ENCODE measurements at regions not wholly inside any gene's neighbourhood (a gene's known extent, or its start where the extent isn't known, plus 50 kb on each side); places are given as distances from the start of the nearest gene placed in this dataset.
"Not testable (repeated sequence)": the region's sequence is repeated elsewhere in the genome, so short reads cannot be mapped to it uniquely, and the experiment has no call there.

- no peaks in the 10 kb centered on the region for H3K9me3 ChIP-seq (ENCODE audit: control insufficient read depth, low read depth, low read length)
- no peaks in the 10 kb centered on the region for H3K4me1 ChIP-seq (ENCODE audit: control insufficient read depth, insufficient read depth, low read length)
- H3K4me3 ChIP-seq (ENCODE audit: low read length) = no peak overlapping the region
- H3K27me3 ChIP-seq (ENCODE audit: control insufficient read depth, insufficient read depth, low read length) = no peaks in the 10 kb centered on the region
- no peak overlapping the region for H3K27ac ChIP-seq (ENCODE audit: low read length)
- DNase-seq = no peak
- H3K36me3 ChIP-seq (ENCODE audit: control insufficient read depth, insufficient read depth, low read length) = no peaks in the 10 kb centered on the region
Measured at GRCh38 chr13:81078048-81078447, 737.1 kb upstream of the SPRY2 start.

GRCh38 chr13:81069822-81070221 is 728.9 kb upstream of the SPRY2 start:
- not testable (repeated sequence) for H3K27me3 ChIP-seq (ENCODE audit: control insufficient read depth, insufficient read depth, low read length); H3K4me3 ChIP-seq (ENCODE audit: low read length); H3K4me1 ChIP-seq (ENCODE audit: control insufficient read depth, insufficient read depth, low read length); H3K27ac ChIP-seq (ENCODE audit: low read length); H3K9me3 ChIP-seq (ENCODE audit: control insufficient read depth, low read depth, low read length); DNase-seq; H3K36me3 ChIP-seq (ENCODE audit: control insufficient read depth, insufficient read depth, low read length)
- WGBS (ENCODE audit: insufficient coverage, low lambda C conversion rate) = 97% methylated on average over 5 of the region's 18 CpGs

GRCh38 chr13:81058916-81059290 is 718.0 kb upstream of the SPRY2 start:
- H3K9me3 ChIP-seq (ENCODE audit: control insufficient read depth, low read depth, low read length) = no peaks in the 10 kb centered on the region
- H3K27me3 ChIP-seq (ENCODE audit: control insufficient read depth, insufficient read depth, low read length) = no peaks in the 10 kb centered on the region
- no peak overlapping the region for H3K4me3 ChIP-seq (ENCODE audit: low read length)
- no peaks in the 10 kb centered on the region for H3K36me3 ChIP-seq (ENCODE audit: control insufficient read depth, insufficient read depth, low read length)
- 83% methylated on average over 1 of the region's 1 CpG for WGBS (ENCODE audit: insufficient coverage, low lambda C conversion rate)
- DNase-seq = no peak
- H3K27ac ChIP-seq (ENCODE audit: low read length) = no peak overlapping the region
- H3K4me1 ChIP-seq (ENCODE audit: control insufficient read depth, insufficient read depth, low read length) = no peaks in the 10 kb centered on the region

- Histone ChIP-seq H3K36me3 (ENCODE audit: control insufficient read depth, insufficient read depth, low read length) (no peaks in the 10 kb centered on the region), H3K4me1 (ENCODE audit: control insufficient read depth, insufficient read depth, low read length) (no peaks in the 10 kb centered on the region), H3K4me3 (ENCODE audit: low read length) (no peak overlapping the region), H3K27ac (ENCODE audit: low read length) (no peak overlapping the region), H3K27me3 (ENCODE audit: control insufficient read depth, insufficient read depth, low read length) (no peaks in the 10 kb centered on the region), H3K9me3 (ENCODE audit: control insufficient read depth, low read depth, low read length) (no peaks in the 10 kb centered on the region)
- DNase-seq = no peak
- WGBS (ENCODE audit: insufficient coverage, low lambda C conversion rate) = 60% methylated on average over 1 of the region's 3 CpGs
Measured at GRCh38 chr13:81058211-81058915, 717.4 kb upstream of the SPRY2 start.

GRCh38 chr13:81051873-81052272 is 710.9 kb upstream of the SPRY2 start:
- H3K27me3 ChIP-seq (ENCODE audit: control insufficient read depth, insufficient read depth, low read length) = no peaks in the 10 kb centered on the region
- no peaks in the 10 kb centered on the region for H3K4me1 ChIP-seq (ENCODE audit: control insufficient read depth, insufficient read depth, low read length)
- DNase-seq = no peak
- H3K36me3 ChIP-seq (ENCODE audit: control insufficient read depth, insufficient read depth, low read length) = no peaks in the 10 kb centered on the region
- H3K9me3 ChIP-seq (ENCODE audit: control insufficient read depth, low read depth, low read length) = no peaks in the 10 kb centered on the region
- no peak overlapping the region for H3K4me3 ChIP-seq (ENCODE audit: low read length)
- no peak overlapping the region for H3K27ac ChIP-seq (ENCODE audit: low read length)

GRCh38 chr13:81048026-81048461 is 707.1 kb upstream of the SPRY2 start:
- H3K27ac ChIP-seq (ENCODE audit: low read length) = no peak overlapping the region
- no peak for DNase-seq
- 82% methylated on average over 2 of the region's 7 CpGs for WGBS (ENCODE audit: insufficient coverage, low lambda C conversion rate)

GRCh38 chr13:81041761-81042160 is 700.8 kb upstream of the SPRY2 start:
- no peak overlapping the region for H3K4me3 ChIP-seq (ENCODE audit: low read length)

More at GRCh38 chr13:81048026-81048461, 707.1 kb upstream of the SPRY2 start:
- Histone ChIP-seq H3K9me3 (ENCODE audit: control insufficient read depth, low read depth, low read length) (no peaks in the 10 kb centered on the region), H3K27me3 (ENCODE audit: control insufficient read depth, insufficient read depth, low read length) (no peaks in the 10 kb centered on the region), H3K36me3 (ENCODE audit: control insufficient read depth, insufficient read depth, low read length) (no peaks in the 10 kb centered on the region), H3K4me1 (ENCODE audit: control insufficient read depth, insufficient read depth, low read length) (no peaks in the 10 kb centered on the region), H3K4me3 (ENCODE audit: low read length) (no peak overlapping the region)

GRCh38 chr13:81031996-81032395 is 691.1 kb upstream of the SPRY2 start:
- WGBS (ENCODE audit: insufficient coverage, low lambda C conversion rate) = no CpG with 5 or more reads among the region's 1 CpG
- Histone ChIP-seq H3K9me3 (ENCODE audit: control insufficient read depth, low read depth, low read length) (no peaks in the 10 kb centered on the region), H3K27me3 (ENCODE audit: control insufficient read depth, insufficient read depth, low read length) (no peaks in the 10 kb centered on the region), H3K36me3 (ENCODE audit: control insufficient read depth, insufficient read depth, low read length) (no peaks in the 10 kb centered on the region), H3K27ac (ENCODE audit: low read length) (no peak overlapping the region), H3K4me1 (ENCODE audit: control insufficient read depth, insufficient read depth, low read length) (no peaks in the 10 kb centered on the region), H3K4me3 (ENCODE audit: low read length) (no peak overlapping the region)
- no peak for DNase-seq

More at GRCh38 chr13:81041761-81042160, 700.8 kb upstream of the SPRY2 start:
- Histone ChIP-seq H3K27me3 (ENCODE audit: control insufficient read depth, insufficient read depth, low read length) (no peaks in the 10 kb centered on the region), H3K36me3 (ENCODE audit: control insufficient read depth, insufficient read depth, low read length) (no peaks in the 10 kb centered on the region), H3K4me1 (ENCODE audit: control insufficient read depth, insufficient read depth, low read length) (no peaks in the 10 kb centered on the region), H3K9me3 (ENCODE audit: control insufficient read depth, low read depth, low read length) (peaks cover 8% of the 10 kb centered on the region), H3K27ac (ENCODE audit: low read length) (no peak overlapping the region)
- no peak for DNase-seq
- 40% methylated on average over 1 of the region's 1 CpG for WGBS (ENCODE audit: insufficient coverage, low lambda C conversion rate)

GRCh38 chr13:81025091-81025490 is 684.2 kb upstream of the SPRY2 start:
- DNase-seq = no peak
- peaks cover 4% of the 10 kb centered on the region for H3K4me1 ChIP-seq (ENCODE audit: control insufficient read depth, insufficient read depth, low read length)
- 94% methylated on average over 2 of the region's 3 CpGs for WGBS (ENCODE audit: insufficient coverage, low lambda C conversion rate)
- no peak overlapping the region for H3K4me3 ChIP-seq (ENCODE audit: low read length)
- no peaks in the 10 kb centered on the region for H3K36me3 ChIP-seq (ENCODE audit: control insufficient read depth, insufficient read depth, low read length)
- H3K27ac ChIP-seq (ENCODE audit: low read length) = no peak overlapping the region
- no peaks in the 10 kb centered on the region for H3K27me3 ChIP-seq (ENCODE audit: control insufficient read depth, insufficient read depth, low read length)
- peaks cover 6% of the 10 kb centered on the region for H3K9me3 ChIP-seq (ENCODE audit: control insufficient read depth, low read depth, low read length)

GRCh38 chr13:81021284-81021840 is 680.4 kb upstream of the SPRY2 start:
- no CpG with 5 or more reads among the region's 5 CpGs for WGBS (ENCODE audit: insufficient coverage, low lambda C conversion rate)
- no peaks in the 10 kb centered on the region for H3K27me3 ChIP-seq (ENCODE audit: control insufficient read depth, insufficient read depth, low read length)
- H3K4me1 ChIP-seq (ENCODE audit: control insufficient read depth, insufficient read depth, low read length) = peaks cover 4% of the 10 kb centered on the region
- H3K9me3 ChIP-seq (ENCODE audit: control insufficient read depth, low read depth, low read length) = peaks cover 6% of the 10 kb centered on the region
- peak; percentile 26 to 73 for DNase-seq
- peak overlapping the region; percentile 35 for H3K27ac ChIP-seq (ENCODE audit: low read length)
- H3K4me3 ChIP-seq (ENCODE audit: low read length) = no peak overlapping the region
- no peaks in the 10 kb centered on the region for H3K36me3 ChIP-seq (ENCODE audit: control insufficient read depth, insufficient read depth, low read length)

- H3K4me3 ChIP-seq (ENCODE audit: low read length) = no peak overlapping the region
- H3K9me3 ChIP-seq (ENCODE audit: control insufficient read depth, low read depth, low read length) = peaks cover 6% of the 10 kb centered on the region
- H3K36me3 ChIP-seq (ENCODE audit: control insufficient read depth, insufficient read depth, low read length) = no peaks in the 10 kb centered on the region
- H3K4me1 ChIP-seq (ENCODE audit: control insufficient read depth, insufficient read depth, low read length) = peaks cover 4% of the 10 kb centered on the region
- DNase-seq = no peak
- H3K27me3 ChIP-seq (ENCODE audit: control insufficient read depth, insufficient read depth, low read length) = no peaks in the 10 kb centered on the region
- WGBS (ENCODE audit: insufficient coverage, low lambda C conversion rate) = 78% methylated on average over 2 of the region's 2 CpGs
- no peak overlapping the region for H3K27ac ChIP-seq (ENCODE audit: low read length)
Measured at GRCh38 chr13:81020010-81020409, 679.1 kb upstream of the SPRY2 start.
